PFSK-1 (cell line): ENCODE measurements at regions not wholly inside any gene's neighbourhood (a gene's known extent, or its start where the extent isn't known, plus 50 kb on each side); places are given as distances from the start of the nearest gene placed in this dataset.

Experiments
- FOXP2 ChIP-seq: optimal IDR thresholded peaks from 2 replicates; pipeline ENCODE3; 2011; ENCODE audit warnings: borderline replicate concordance, control low read depth, inconsistent platforms; ENCODE audit not compliant: insufficient read depth; ENCODE audit errors: extremely low read length, extremely low read depth
- POLR2AphosphoS5 ChIP-seq: IDR thresholded peaks from 2 replicates; pipeline ENCODE4 v1.6.1; 2012; ENCODE audit warnings: low read depth, mild to moderate bottlenecking, control low read depth, low read length, moderate library complexity
- REST ChIP-seq, 2 experiments: IDR thresholded peaks; 2 replicates each; pipeline versions ENCODE4 v1.6.1 to v1.8.0; 2011 to 2012; ENCODE audit warnings: low read depth in 2 of 2, low read length in 2 of 2, control low read depth in 1 of 2, inconsistent platforms in 1 of 2, mild to moderate bottlenecking in 1 of 2, moderate library complexity in 1 of 2; ENCODE audit not compliant: insufficient read depth in 1 of 2
- SIN3A ChIP-seq: IDR thresholded peaks from 2 replicates; pipeline ENCODE4 v1.6.1; 2012; ENCODE audit warnings: mild to moderate bottlenecking, low read length, moderate library complexity, borderline replicate concordance; ENCODE audit not compliant: insufficient read depth
- TAF1 ChIP-seq: IDR thresholded peaks from 2 replicates; pipeline ENCODE4 v1.6.1; 2012; ENCODE audit warnings: low read length, control low read depth, borderline replicate concordance; ENCODE audit not compliant: insufficient read depth

DNA sequence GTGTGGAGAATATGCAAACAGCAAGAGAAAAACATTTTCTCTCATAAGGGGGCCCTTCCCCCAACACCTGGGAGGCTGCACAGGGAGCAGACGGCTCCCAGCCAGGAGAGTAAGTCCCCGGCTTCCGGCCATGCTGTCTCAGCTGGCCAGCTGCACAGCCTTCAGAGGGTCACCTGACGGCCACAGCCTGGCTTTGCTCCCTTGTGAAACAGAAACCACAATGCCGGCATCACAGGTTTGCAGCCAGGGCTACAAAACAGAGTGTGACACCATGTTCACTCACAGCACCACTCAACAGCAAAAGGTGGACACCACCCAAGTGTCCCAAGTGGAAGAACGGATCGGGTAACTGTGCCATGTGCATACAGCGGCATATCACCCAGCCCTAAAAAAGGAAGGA lies 86.9 kb upstream of the GPC1 start:
- TF ChIP-seq FOXP2 (no peak), REST (IDR thresholded peaks at IDR 0.05; ENCODE audit: insufficient read depth in 1 of 2, low read depth in 2 of 2, low read length in 2 of 2) (no peak), POLR2AphosphoS5 (no peak), TAF1 (no peak), SIN3A (no peak)

DNA sequence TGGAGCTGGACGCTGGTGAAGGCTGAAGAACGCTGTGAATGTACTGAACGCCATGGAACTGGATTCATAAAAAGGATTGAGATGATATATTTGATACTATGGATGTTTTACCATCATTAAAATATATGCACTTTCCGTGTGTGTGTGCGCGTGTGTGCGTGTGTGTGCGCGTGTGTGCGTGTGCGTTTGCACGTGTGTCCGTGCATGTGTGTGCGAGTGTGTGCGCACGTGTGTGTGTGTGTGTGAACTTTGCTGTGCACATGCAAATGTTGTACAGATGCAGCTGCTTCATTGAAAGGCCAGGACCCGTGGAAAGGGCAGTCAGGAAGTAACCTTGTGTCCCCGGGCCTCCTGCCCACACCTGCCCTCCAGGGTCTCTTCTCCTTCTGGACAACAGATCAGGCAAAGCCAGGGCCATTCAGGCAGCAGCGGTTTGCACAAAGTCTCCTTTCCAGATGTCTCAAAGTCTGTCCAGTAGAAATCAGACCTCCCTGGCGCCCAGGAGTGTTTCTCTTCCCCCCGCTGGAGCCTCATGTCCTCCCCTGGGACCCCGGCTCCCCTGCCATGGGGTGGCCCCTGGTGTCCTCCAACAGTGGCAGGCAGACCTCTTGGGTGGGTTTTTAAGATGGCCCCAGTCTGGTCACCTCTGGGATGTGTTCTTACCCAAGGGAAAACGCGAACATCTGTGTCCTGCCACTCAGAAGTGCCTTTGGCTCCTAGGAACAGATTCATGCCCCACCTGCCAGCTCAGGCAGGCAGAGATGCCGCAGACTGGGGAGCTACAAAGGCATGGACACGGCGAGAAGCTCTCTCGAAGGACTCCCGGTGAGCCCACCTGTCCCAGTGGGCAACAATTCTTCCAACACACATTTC lies 86.1 kb upstream of the GPC1 start:
- TF ChIP-seq POLR2AphosphoS5, result no peak
- TF ChIP-seq TAF1, result no peak
- TF ChIP-seq SIN3A, result no peak
- TF ChIP-seq REST (IDR thresholded peaks at IDR 0.05; ENCODE audit: insufficient read depth in 1 of 2, low read depth in 2 of 2, low read length in 2 of 2), result no peak
- no peak for TF ChIP-seq FOXP2

GRCh38 chr2:240350006-240350355 lies 85.5 kb upstream of the GPC1 start:
- TF ChIP-seq REST (IDR thresholded peaks at IDR 0.05; ENCODE audit: insufficient read depth in 1 of 2, low read depth in 2 of 2, low read length in 2 of 2) (no peak), SIN3A (no peak)

- TF ChIP-seq REST (IDR thresholded peaks at IDR 0.05; ENCODE audit: insufficient read depth in 1 of 2, low read depth in 2 of 2, low read length in 2 of 2) (no peak), FOXP2 (no peak)
These were observed 84.8 kb upstream of the GPC1 start for GRCh38 chr2:240350696-240351087.
